GM18861 (cell line): ENCODE measurements at regions not wholly inside any gene's neighbourhood (a gene's known extent, or its start where the extent isn't known, plus 50 kb on each side); places are given as distances from the start of the nearest gene placed in this dataset.

ENCODE experiments used
- ATAC-seq: cut with Tn5 transposase; IDR thresholded peaks from one replicate; pipeline ENCODE4 v1.9.1; 2021; ENCODE audit not compliant: unreplicated experiment

DNA sequence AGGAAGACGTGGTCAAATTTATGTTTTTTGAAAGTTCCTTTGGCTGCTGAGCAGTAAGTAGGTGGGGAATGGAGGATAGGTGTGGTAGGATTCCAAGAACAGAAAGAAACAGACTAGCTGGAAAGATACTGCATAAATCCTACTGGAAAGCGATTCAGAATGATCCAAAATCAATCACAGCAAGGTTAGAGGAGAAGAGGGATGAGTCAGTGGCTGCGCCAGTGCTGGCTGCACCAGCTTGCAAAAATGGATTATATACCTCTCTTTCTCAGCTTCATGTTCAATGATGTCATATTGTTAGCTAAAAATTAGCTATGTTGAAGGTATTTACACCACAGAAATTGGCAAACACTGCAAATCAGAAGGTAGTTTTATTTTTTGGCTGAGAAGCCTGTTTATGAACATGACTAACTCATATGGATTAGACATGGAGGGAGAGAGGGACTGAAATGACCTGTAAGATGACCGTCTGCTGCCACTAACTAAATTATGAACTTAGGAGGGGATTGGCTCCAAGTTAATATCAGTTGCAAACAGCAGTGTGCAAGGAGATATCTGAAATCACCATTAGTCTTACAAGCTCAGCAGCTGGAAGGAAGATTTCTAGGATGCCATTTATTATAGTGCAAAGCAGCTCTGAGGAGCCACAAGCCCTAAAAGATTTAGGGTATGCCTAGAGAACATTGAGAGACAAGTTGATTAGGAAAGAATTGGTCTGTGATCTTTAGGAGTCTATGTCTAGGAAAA, 405.3 kb downstream of the MID1IP1 start:
- ATAC-seq = no peak

DNA sequence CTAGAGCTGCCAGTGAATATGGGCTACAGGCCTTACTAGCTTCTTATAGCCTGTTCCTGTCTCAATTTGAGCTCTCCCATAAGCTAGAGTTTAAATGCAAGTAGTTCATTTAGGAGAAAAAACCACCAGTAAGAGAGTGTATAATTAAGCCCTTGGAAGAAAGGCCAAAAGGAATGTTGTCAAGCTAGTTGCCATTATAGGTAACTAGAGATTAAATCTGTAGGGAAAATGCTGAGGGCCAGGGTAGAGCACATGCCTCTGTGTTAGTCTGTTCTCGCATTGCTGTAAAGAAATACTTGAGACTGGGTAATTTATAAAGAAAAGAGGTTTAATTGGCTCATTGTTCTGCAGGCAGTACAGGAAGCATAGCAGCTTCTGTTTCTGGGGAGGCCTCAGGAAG, 410.2 kb downstream of the MID1IP1 start:
- ATAC-seq = no peak

DNA sequence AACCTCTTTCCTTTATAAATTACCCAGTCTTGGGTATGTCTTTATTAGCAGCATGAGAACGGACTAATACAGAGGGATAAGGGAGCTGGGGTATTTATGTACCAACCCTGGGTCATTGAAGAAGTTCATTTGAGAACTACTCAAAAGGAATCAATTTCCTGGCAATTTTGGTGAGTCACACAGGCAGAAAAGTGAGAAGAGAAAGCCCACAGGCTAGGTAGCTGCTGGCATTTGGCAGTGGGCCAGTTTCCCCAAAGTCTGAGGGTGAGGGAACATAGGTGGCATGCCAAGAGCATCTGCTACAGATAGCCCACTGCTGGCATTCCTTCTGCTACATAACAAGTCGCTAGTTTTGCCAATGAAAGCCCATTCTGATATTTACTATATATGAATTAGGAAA, 411.2 kb downstream of the MID1IP1 start:
- ATAC-seq = no peak

DNA sequence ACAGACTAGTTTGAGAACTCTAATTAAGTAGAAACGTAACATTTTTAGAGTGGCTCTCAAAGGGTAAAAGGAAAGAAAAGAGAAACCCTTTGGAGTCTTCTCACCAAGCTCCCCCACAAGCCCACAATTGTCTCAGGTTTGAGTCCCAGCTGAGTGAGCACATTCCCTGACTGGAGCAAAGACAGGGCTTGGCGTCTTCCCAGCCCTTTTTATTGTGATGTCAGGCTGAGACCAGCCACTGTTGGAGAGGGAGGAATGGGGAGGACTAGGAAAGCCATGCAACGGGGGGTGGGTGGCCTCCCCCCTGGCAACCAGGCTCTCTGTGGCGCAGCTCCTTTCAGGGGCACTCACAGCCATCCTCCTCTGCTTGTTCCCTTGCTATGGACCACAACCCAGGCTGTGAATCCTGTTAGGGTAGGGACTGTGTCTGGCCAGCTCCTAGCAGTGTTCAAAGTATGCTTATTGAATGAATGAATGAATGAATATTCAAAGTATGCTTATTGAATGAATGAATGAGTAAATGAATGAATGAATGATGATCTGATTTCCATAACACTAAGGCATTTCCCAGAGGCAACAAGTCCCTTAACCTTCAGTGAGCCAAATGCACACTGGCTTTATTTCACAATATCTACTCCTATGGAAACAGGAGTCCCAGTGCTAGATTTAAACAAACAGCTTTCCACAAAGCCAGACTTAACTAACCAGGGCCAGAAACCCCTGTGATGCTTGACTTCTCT, 413.3 kb downstream of the MID1IP1 start:
- no peak for ATAC-seq

DNA sequence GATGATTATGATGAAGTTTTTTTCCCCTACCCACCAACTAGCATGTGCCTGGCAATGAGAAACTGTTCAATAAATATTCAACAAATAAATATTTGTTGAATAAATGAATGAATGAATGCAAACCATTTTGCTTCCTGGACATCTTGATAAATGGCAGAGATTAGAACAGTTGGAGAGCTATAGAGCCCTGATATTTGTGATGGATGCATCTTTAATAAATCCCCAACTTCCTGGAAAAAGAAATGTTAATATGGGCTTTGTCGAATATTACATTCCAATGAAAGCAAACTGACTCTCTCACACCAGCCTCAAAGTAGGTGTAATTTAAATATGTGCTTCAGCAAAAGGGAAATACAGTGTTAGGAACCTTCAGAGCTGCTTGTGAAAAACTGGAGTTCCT, 419.7 kb downstream of the MID1IP1 start:
- no peak for ATAC-seq

DNA sequence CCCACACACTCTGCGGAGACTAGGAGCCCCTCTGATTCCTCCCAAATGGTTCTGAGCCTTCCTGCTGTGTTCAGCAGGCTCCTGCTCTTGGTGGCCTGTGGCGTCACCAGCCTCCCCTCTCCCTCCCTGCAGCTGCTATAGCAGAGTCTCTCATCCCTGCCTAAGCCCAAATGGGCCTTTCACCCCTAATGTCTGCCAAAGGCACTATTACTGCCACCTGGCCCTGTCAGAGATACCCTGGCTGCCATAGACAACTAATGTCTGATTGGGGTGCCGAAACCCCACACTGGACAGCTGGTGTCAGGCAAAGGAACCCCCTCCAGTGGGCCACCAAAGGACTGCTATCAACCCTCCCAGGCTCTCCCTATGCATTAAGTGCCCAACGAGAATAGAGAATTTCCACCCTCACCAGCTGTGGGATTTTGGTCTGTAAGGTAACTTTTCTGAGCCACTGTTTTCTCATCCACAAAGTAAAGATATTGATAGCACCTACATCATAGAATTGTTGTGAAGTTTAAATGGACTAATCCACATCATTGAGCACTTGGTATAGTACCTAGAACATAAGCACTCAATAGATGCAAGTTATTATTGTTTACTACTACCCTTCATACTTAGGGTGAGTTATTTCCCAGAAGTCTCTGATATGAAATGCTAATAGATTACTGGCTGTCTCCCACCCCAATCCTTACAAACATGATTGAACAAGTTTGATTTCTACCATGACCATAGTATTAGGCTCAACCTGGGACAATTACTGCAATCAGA, 421.3 kb downstream of the MID1IP1 start:
- no peak for ATAC-seq

DNA sequence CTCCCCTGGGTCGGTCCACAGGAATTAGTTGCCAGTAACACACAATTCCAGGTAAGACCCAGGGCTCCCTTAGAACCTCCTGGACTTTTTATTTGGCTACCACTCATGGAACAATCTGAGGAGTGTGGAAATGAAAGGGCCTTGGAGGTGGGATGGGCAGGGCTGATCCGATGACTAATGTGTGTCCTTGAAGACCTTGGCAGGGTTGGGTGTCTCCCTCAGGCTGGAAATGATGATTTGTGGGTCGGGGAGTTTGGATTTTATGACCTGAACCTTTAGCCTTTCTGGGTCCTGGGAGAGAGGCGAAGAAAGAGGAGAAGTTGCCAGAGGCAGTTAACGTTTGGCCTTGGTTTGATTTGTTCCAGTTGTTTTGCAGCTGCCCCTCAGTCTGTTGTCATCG, 425.0 kb downstream of the MID1IP1 start:
- no peak for ATAC-seq

DNA sequence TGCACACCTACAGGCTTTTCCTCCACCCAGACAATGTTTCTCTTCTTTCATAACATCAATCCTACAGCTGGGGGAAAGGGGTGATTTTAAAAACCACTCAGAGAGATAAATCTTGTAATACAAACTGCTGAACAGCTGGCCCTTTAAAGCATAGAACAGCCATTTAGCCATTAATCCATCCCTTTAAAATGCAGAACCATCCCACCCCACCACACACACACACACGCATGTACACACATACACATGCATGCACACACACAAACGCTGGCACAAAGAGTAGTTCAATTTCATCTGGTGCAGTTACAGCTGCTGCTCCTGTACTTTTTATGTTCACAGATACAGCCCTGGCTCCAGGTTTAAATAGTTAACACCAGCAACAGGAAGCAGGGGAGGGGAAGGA, 426.1 kb downstream of the MID1IP1 start:
- no peak for ATAC-seq

DNA sequence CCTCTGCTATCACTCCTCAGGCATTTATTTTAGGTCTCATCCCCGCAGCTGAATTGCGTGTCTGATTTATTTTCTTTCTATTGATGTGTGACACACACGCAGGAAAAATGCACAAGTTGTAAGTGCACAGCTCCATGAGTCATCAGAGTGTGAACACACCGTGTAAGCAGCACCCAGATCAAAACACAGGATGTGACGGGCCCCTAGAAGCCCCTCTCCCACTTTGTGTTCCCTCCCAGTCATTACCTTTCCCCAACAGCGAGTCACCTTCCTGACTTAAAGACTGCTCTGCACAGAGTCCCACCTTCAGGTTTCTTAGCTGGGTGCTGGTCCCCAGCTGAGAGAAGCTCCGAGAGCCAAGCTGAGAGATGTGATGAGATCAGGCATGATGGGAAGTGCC, 436.7 kb downstream of the MID1IP1 start:
- ATAC-seq = no peak

DNA sequence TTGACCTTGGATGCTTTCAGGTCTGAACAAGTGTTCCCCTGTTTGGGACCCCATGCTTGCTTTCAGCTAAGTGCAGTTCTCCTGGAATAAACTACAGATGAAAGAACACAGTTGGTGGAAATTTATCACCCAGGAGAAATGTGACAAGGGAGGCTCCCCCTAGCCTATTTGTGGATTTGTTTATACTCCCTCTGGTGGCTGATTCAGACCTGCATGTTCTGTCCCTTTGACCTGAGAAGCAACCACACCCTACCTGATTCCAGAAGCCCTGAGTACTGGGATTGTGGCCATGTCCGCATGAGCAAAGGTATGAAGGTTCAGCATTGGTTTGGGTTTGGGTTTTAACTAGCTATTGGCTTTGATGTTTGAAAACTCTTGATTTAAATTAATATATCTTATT, 440.9 kb downstream of the MID1IP1 start:
- ATAC-seq = no peak

DNA sequence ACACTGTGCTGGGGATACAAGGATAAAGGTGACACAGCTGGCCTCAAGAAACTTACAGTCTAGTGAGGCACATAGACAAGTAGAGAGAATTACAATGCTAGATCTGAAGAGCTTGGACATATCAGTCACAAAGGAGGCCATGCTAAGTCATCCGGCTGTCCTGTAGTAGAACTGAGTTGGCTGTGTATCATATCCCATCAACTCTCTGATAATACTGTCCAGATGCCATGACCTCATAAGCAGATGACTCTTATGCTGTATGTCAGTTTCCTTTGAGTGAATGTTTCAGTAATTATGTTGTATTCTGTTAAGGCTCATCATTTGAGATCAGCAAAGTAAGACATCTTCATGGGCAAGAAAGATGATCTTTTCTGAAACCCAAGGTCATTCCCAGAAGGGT, 442.9 kb downstream of the MID1IP1 start:
- no peak for ATAC-seq

DNA sequence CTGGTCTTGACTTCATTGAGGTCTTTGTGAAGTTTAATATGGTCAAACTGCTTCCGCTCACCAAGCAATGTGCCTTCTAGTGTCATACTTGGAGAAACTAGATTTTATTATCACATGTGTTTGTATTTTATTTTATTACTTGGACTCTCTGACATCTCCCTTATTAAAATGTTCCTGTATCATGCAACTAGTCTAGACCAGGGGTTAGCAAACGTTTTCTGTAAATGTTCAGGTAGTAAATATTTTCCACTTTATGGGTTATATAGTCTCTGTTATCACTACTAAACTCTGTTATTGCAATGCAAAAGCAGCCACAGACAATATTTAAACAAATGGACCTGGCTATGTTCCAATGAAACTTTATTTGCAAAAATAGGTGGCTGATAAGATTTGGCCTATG, 443.8 kb downstream of the MID1IP1 start:
- no peak for ATAC-seq

DNA sequence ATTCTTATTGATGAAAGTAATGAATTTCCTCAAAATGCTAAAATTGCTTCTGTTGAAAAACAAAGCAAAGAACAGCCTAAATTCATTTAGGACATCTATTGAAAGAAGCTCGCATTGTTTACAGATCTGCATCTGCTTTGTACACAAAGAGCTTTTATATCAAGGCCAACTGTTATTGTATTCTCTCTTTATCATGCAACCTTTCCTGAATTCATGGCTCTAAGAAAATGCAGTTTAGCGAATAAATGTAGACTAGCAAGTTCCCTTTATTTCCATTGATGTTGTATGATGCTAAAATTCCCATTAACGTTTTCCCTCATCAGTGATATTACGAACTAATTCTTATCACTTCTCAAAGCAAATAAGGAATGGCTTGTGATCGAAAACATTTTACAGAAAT, 446.3 kb downstream of the MID1IP1 start:
- ATAC-seq = no peak

DNA sequence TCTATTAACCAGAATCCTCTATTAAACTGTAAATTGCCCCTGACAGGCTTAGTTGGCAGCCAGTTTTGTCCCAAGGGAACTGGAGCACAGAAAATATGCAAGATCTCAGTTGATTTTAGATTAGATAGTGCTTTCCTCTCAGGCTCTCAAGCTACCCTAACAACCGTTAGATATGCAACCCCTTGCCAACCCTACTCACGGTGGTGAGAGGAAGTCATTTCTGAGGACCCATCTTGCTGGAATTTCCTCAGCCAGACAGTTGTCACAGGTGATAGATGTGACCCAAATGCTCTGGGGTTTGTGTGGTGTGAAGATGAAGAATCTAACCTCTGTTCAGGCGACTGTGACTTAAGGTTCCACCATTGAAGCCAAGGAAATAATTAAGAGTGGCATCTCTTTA, 447.1 kb downstream of the MID1IP1 start:
- no peak for ATAC-seq

DNA sequence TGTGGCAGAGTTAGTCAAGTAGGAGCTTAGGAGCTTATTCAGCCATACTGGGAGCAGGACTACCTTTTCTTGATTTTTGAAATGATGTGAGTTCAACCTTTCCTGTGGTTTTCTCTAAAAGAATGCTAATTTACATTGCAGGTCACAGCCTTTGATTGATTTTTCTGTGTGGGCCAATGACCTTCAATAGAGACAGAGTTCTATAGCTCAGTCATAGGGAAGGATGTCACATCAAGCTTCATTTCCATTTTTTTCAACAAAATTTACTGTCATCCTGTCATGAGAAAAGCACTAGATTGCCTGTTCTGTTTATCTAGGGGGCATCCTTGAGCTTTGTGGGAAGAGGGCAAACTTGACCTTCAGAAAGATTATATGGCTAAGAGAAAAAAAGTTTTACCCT, 448.7 kb downstream of the MID1IP1 start:
- ATAC-seq = no peak

DNA sequence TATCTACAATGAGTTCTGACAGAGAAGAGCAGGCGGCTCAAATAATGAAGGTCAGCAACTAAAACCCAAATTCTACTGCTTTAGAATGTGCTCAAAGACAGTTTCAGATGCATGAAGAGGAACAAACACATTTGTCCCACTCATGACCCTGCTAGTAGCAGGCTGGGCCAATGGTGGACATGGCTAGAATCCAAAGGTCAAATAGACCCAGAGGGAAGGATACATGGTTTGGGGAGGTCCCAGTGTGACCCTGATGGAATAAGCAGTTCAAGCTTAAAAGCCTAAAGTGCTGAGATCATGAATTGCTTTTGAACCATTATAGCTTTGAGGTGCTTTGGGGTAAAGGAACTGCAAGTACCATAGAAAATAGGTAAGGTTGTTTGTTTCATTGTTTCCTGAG, 450.7 kb downstream of the MID1IP1 start:
- no peak for ATAC-seq

DNA sequence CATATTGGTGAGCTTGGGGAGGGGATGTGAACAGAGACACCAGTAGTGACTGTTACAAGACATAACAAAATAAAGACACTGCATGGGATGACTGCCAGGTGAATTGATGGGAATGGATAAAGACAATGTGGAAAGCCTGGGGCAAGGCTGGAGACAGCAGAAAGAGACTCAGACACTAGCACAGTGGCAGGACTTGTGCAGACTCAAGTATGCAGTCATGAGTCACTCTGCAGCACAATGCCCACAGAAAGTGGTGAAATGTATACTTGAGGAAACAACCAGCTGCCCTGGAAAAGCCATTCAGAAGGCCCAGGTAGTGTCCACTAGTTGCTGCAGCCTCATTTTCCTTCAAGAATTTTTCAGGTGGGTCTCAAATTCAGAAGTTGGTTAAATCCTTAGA, 452.3 kb downstream of the MID1IP1 start:
- ATAC-seq = no peak

DNA sequence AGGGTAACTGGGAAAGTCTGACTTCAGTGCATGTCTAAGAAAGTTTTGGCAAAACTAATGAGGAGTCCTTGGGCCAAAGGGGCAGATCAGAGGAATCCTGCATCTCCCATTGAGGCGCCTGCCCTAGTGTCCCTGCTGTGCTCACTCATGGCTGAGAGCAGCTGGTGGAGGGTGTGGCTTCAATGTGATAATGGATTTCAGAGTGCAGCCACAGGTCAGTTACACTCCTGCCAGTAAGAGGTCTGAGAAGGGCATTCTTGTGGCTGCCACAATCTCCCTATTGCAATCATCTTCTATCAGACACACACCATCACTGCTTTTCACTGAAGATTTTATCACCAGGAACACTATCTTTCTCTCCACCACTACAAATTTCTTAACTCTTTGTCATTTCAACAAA, 457.1 kb downstream of the MID1IP1 start:
- no peak for ATAC-seq

DNA sequence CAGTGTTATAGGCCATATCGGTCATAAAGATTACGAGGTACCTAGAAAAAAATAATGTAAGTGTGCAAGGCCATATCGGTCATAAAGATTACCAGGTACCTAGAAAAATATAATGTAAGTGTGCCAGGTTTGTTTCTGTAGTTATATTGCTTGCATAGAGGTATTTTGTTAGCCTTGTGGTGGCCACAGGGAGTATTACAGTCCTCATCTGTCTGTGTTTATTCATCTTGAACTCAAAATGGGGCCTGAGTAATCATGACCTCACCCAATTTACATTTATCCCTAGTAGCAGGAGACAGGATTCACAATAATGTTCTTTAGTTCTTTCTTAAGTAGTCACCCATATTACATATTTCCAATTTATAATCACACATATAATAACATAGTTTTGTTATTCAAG, 459.7 kb downstream of the MID1IP1 start:
- no peak for ATAC-seq

DNA sequence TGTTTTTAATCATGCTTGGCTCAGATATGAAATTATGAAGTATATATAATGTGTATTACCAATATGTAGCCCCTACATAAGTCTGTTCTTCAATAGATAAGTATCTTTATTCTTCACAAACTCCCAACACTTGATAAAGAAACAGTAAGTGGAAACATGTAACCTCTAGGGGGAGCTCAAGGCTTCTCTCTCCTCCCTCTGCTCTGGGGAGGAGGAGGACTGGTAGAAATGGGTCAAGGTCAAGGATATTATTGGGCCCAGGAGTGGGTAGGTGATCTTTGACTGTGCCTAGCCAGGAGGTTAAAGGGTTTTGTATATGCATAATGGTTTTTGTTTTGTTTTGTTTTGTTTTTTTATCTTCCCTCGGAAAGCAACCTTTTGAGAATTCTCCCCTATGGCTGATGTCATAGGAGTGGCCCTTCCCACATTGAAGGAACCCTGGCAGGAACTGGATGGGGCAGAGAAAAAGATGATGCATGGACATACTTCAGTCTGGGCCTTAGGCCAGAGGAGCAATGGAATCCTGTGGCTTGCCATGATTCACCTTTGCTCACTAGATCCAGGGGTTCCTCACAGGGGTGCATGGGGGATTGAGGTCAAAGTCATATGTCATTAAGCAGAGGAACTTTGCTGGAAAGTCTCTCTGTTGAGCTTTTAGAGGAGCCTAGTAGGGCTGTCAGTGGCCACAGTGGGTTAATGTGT, 460.3 kb downstream of the MID1IP1 start:
- no peak for ATAC-seq

DNA sequence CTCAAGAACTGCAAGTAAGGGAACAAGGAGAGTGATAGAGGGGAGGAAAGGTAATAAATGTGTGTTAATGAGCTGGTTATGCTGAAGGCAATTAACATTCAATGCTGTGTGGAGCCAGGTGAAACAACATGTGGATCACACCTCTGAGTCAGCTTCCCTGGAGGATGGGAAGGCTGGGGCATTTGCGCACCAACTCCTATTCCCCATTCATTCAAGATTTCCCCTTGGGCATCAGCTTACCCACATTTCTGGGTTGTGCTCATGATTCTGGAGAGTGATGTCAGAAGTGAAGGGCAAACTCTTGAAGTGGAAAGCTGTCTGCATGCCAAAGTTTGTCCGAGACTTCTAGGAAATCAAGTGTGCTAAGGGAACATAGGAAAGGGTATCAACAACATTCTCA, 461.4 kb downstream of the MID1IP1 start:
- no peak for ATAC-seq
